ENCODE measurements at regions not wholly inside any gene's neighbourhood (a gene's known extent, or its start where the extent isn't known, plus 50 kb on each side); places are given as distances from the start of the nearest gene placed in this dataset.

GRCh38 chr2:164384434-164384833 lies 236.8 kb downstream of the GRB14 start:
- no peaks in the 10 kb centered on the region for H3K79me1 ChIP-seq (ENCODE audit: low read depth, low read length)
- H3K9me3 ChIP-seq (ENCODE audit: insufficient read depth in 2 of 2, low read depth in 1 of 2, low read length in 1 of 2): no peaks in the 10 kb centered on the region
- H3K27ac ChIP-seq (ENCODE audit: low read depth, low read length): no peak overlapping the region
- H4K91ac ChIP-seq (replicated peaks; ENCODE audit: insufficient read length, low read length): no peak overlapping the region
- no peak overlapping the region for H3K4ac ChIP-seq (replicated peaks; ENCODE audit: insufficient read length, low read depth, low read length)
- H2BK12ac ChIP-seq (ENCODE audit: low read depth, low read length): no peak overlapping the region
- H3K4me1 ChIP-seq (replicated peaks in 1 of 4; ENCODE audit: control insufficient read depth in 3 of 4, insufficient read depth in 4 of 4, low read length in 3 of 4): no peaks in the 10 kb centered on the region
- no peak overlapping the region for H2BK20ac ChIP-seq (ENCODE audit: low read length)
- H2BK15ac ChIP-seq (ENCODE audit: low read length): no peak overlapping the region
- no peak overlapping the region for H3K56ac ChIP-seq (replicated peaks; ENCODE audit: insufficient read length, low read depth, low read length)
- H3K18ac ChIP-seq (ENCODE audit: extremely low read depth, low read length): no peak overlapping the region
- no peak overlapping the region for H3K4me3 ChIP-seq (ENCODE audit: extremely low read depth in 1 of 4, insufficient read depth in 2 of 4, low read depth in 3 of 4, low read length in 4 of 4)
- H2BK5ac ChIP-seq (ENCODE audit: low read depth, low read length): no peak overlapping the region
- H2AFZ ChIP-seq (ENCODE audit: low read length): no peak overlapping the region
- no peak overlapping the region for H3K23ac ChIP-seq (ENCODE audit: insufficient read length)
- DNase-seq (ENCODE audit: low read depth in 1 of 2, low spot score in 2 of 2) (no peak), FAIRE-seq (no peak)
- H2AK5ac ChIP-seq (ENCODE audit: low read depth, low read length): no peak overlapping the region
- H3K23me2 ChIP-seq (ENCODE audit: low read depth, low read length): no peaks in the 10 kb centered on the region
- H3K79me2 ChIP-seq (ENCODE audit: control insufficient read depth in 1 of 2, insufficient read depth in 2 of 2, low read length in 2 of 2): no peaks in the 10 kb centered on the region
- TF ChIP-seq SP1 (IDR thresholded peaks at IDR 0.05; ENCODE audit: low read depth, low read length) (no peak), KDM5A (IDR thresholded peaks at IDR 0.05; ENCODE audit: low read length) (no peak), HDAC2 (IDR thresholded peaks at IDR 0.05; ENCODE audit: borderline replicate concordance in 1 of 2, low read depth in 2 of 2, low read length in 2 of 2) (no peak), TAF1 (IDR thresholded peaks at IDR 0.05; ENCODE audit: low read depth, low read length) (no peak), KDM1A (IDR thresholded peaks at IDR 0.05; ENCODE audit: borderline replicate concordance, low read length) (no peak), RAD21 (IDR thresholded peaks at IDR 0.05 in 1 of 2, conservative IDR thresholded peaks at IDR 0.05 in 1 of 2; ENCODE audit: low read depth in 2 of 2, low read length in 2 of 2) (no peak), TEAD4 (IDR thresholded peaks at IDR 0.05; ENCODE audit: low read depth, low read length) (no peak), POLR2A (IDR thresholded peaks at IDR 0.05; ENCODE audit: control extremely low read depth in 1 of 2, low read depth in 2 of 2, low read length in 2 of 2) (no peak), CBX5 (IDR thresholded peaks at IDR 0.05; ENCODE audit: low read depth, low read length) (no peak), TBP (IDR thresholded peaks at IDR 0.05; ENCODE audit: low read depth, low read length) (no peak), CHD2 (IDR thresholded peaks at IDR 0.05; ENCODE audit: low read length) (no peak), JUND (IDR thresholded peaks at IDR 0.05; ENCODE audit: low read length) (no peak), BCL11A (IDR thresholded peaks at IDR 0.05; ENCODE audit: low read depth in 2 of 2, low read length in 2 of 2) (no peak), BRCA1 (IDR thresholded peaks at IDR 0.05; ENCODE audit: low read depth, low read length) (no peak), GTF2F1 (IDR thresholded peaks at IDR 0.05; ENCODE audit: borderline replicate concordance, low read depth, low read length) (no peak)
- TF ChIP-seq, protein P1, sequence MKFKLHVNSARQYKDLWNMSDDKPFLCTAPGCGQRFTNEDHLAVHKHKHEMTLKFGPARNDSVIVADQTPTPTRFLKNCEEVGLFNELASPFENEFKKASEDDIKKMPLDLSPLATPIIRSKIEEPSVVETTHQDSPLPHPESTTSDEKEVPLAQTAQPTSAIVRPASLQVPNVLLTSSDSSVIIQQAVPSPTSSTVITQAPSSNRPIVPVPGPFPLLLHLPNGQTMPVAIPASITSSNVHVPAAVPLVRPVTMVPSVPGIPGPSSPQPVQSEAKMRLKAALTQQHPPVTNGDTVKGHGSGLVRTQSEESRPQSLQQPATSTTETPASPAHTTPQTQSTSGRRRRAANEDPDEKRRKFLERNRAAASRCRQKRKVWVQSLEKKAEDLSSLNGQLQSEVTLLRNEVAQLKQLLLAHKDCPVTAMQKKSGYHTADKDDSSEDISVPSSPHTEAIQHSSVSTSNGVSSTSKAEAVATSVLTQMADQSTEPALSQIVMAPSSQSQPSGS (IDR thresholded peaks at IDR 0.05; ENCODE audit: low read length): no peak
- no peak overlapping the region for H2BK120ac ChIP-seq (replicated peaks; ENCODE audit: low read depth, low read length)
- no peaks in the 10 kb centered on the region for H3K27me3 ChIP-seq (replicated peaks in 1 of 4; ENCODE audit: control insufficient read depth in 3 of 4, extremely low read depth in 1 of 4, insufficient read depth in 3 of 4, low read length in 3 of 4)
- POLR2A ChIA-PET (ENCODE audit: partially characterized antibody): no interaction called here
- H3K4me2 ChIP-seq (ENCODE audit: insufficient read depth in 1 of 2, low read depth in 2 of 2, low read length in 2 of 2): no peak overlapping the region
- no peak overlapping the region for H3K9ac ChIP-seq (replicated peaks in 1 of 4; ENCODE audit: extremely low read depth in 1 of 4, low read depth in 3 of 4, low read length in 3 of 4)
- CTCF ChIA-PET (ENCODE audit: partially characterized antibody): no interaction called here
- no peak overlapping the region for H3K14ac ChIP-seq (ENCODE audit: insufficient read length)
- H4K20me1 ChIP-seq (replicated peaks in 1 of 2; ENCODE audit: control insufficient read depth in 1 of 2, insufficient read depth in 2 of 2, low read length in 2 of 2): no peaks in the 10 kb centered on the region
- H4K5ac ChIP-seq (ENCODE audit: insufficient read length, low read depth, low read length): no peak overlapping the region
- H3K36me3 ChIP-seq (ENCODE audit: control insufficient read depth in 2 of 4, insufficient read depth in 4 of 4, low read length in 3 of 4): no peaks in the 10 kb centered on the region
- no peak overlapping the region for H4K8ac ChIP-seq (ENCODE audit: extremely low read depth, insufficient read depth, low read length)

Data from H1 (cell line).